GM18868 (cell line): ENCODE measurements at regions not wholly inside any gene's neighbourhood (a gene's known extent, or its start where the extent isn't known, plus 50 kb on each side); places are given as distances from the start of the nearest gene placed in this dataset.
"Not testable (repeated sequence)": the region's sequence is repeated elsewhere in the genome, so short reads cannot be mapped to it uniquely, and the experiment has no call there.

ENCODE experiments used
- ATAC-seq: cut with Tn5 transposase; IDR thresholded peaks from one replicate; pipeline ENCODE4 v1.9.1; 2021; ENCODE audit warnings: mild to moderate bottlenecking, moderate library complexity; ENCODE audit not compliant: unreplicated experiment

DNA sequence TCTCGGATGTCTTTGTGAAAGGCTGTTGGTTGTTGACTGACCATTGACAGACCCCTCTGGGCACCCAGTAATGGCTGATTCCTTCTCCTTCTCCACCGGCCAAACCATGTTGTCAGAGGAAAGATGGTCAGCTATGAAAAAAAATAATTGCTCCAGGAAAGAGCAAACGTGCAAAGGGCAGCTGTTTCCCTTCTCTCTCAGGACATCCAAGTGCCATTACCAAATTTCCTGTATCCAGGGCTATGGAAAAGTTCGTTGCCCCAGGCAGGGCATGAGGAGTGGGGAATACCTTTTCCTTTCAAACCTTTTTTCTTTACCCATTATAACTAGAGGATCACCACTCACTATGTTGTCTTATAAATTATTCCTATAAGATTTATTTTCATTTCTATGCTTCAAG, 321.5 kb upstream of the HNRNPA3 start:
- no peak for ATAC-seq

DNA sequence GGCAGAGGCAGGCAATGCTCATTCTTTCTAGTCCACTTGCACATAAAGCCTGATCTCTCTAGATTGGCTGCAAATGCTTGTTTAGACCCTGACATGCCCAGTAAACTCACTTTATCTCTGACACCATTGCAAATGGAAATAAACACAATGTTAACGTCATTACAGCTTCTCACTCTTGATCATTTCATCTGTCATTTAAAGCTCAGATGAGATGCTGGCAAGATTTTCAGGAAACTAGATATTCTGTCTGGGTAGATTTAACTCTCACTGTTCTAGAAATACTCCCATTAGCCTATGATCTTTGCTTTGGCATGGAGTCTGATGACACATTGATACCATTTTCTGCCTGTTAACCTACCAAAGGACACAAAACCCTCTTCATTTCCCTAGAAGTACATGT, 320.7 kb upstream of the HNRNPA3 start:
- ATAC-seq, result no peak

DNA sequence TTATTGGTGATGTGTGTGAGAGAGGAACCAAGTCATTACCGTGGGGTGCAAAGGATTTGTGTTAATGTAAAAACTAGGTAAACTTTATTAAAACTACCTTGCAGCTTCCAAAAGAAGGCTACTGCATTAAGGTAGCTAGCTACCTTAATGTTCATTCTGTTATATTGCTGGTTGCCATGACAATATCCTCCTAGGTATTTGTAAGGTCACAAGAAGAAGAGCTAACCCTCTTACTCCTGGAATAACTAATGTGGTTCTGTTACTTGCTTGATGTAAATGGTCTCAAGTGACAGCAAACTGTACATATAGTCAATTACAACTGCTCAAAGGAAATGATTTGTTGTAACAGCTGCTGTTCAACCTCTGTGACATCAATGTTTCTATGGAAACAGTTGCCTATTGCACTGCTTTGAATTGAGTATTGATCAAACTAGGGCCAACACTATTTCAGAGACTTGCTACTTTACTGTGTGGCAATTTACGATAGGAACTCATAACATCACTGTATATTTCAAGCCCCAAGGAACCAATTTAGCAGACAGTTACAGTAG, 319.8 kb upstream of the HNRNPA3 start:
- no peak for ATAC-seq

DNA sequence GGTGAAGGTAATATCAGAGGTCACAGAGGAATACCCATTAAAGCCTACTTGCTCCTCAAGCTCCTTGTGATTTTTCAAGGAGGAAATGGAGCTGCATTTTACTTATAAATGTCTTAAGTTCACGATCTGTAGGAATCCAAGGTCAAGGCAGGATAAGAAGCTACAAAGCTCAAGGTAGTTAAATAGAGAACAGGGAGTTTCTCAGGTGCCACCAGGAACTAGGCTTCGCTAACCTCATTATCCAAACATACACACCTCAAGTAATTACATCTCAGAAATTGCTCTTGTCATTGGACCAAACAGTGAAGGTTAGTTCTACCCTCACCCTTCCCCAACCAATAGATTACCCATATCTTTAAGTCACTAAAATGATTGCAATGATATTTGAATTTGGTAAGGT, 317.4 kb upstream of the HNRNPA3 start:
- no peak for ATAC-seq

DNA sequence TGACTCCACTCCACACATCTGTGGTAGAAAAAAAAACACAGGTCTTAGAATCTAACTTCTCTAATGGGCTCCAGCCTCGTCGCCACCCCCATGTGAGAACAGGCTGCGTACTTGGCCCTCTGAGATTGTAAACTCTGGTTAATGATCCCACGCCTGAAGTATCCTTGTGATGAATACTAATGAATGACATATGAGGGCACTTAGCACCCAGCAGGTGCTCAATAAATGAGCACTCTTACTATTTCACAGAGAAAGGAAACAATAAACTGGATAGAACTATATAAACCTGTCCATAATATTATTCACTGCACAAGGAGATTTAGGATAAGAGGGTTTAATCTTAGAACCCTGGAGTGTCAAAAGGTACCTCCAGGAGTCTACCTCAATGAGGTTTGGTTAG, 310.1 kb upstream of the HNRNPA3 start:
- no peak for ATAC-seq

DNA sequence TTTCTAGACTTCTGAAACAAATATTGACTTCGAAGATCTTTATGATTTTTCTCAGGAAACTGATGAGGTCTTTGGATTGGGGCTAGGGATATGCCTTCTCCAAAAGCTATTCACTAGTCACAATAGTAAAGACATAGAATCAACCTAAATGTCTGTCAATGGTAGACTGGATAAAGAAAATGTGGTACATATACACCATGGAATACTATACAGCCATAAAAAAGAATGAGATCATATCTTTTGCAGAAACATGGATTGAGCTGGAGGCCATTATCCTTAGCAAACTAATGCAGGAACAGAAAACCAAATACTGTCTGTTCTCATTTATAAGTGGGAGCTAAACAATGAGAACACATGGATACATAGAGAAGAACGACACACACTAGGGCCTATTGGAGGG, 308.5 kb upstream of the HNRNPA3 start:
- not testable (repeated sequence) for ATAC-seq

DNA sequence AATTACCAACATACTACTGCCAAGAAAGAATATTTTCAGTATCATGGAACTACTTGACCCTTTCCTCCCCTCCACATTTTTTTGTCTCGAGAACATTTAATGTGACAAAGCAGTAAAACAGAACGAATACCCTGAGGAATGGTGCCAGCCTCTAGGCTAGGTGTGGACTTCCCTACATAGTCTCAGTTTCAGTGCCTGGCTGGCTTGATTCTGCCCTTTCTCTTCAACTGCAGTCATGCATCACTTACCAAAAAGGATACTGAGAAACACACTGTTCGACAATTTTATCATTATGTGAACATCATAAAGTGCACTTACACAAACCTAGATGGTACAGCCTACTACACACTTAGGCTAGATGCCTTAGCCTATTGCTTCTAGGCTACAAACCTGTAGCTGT, 305.3 kb upstream of the HNRNPA3 start:
- peak; percentile 62 for ATAC-seq

DNA sequence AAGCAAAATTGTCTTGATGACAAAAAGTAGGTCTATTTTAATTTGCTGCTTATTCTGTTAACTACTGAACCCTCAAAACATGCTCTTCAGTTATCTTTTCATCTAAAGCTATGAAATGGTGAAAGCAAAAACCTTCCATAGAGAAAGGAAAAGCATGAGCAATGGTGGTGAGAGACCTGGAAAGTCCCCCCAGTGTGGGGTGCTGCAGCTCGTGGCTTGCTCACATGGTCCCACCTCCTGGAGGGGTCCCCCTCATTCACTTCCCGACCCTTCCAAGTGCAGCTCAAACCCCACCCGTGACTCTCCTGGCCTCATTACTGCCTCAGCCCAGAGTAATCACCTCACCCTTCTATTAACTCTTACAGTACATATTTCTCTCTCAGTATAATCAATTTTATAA, 301.8 kb upstream of the HNRNPA3 start:
- no peak for ATAC-seq

DNA sequence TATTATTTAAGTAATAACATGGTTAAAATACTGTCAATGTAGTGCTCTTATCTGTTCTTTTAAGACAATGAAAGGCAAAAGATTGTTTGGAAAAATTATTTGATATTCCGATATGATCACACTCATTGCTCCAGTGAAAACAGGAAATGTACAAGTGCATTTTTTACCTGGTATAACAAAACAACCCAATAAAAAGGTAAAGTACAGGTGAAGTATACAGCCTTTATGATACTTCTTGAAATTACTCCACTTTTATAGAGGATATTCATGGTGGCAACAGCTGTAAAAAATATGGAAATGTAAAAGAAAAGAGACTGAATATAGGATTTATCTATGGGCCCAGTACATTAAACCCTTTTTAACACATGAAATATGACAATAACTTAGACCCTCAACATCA, 298.6 kb upstream of the HNRNPA3 start:
- ATAC-seq, result no peak

DNA sequence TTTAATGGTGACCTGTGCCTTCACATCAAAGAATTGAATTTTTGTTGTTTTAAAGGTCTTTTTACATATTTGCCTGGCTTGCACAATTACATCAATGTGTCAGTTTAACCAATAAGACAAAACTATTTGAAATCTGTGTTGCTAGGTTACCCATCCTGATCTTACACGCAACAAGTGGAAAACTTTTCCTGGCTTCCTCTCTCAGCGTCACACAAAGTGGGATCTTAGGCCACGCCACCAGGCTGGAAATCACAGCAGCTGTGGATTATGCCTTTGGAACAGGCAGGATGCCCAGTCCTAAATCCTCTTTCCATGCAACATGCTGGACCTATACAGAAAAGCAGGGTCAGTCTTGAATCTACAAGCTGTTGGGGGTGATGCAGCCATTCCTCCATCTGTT, 298.2 kb upstream of the HNRNPA3 start:
- no peak for ATAC-seq

DNA sequence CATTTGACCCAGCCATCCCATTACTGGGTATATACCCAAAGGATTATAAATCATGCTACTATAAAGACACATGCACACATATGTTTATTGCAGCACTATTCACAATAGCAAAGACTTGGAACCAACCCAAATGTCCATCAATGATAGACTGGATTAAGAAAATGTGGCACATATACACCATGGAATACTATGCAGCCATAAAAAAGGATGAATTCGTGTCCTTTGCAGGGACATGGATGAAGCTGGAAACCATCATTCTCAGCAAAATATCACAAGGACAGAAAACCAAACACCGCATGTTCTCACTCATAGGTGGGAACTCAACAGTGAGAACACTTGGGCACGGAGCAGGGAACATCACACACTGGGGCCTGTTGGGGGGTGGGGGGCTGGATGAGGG, 290.0 kb upstream of the HNRNPA3 start:
- ATAC-seq, result not testable (repeated sequence)

DNA sequence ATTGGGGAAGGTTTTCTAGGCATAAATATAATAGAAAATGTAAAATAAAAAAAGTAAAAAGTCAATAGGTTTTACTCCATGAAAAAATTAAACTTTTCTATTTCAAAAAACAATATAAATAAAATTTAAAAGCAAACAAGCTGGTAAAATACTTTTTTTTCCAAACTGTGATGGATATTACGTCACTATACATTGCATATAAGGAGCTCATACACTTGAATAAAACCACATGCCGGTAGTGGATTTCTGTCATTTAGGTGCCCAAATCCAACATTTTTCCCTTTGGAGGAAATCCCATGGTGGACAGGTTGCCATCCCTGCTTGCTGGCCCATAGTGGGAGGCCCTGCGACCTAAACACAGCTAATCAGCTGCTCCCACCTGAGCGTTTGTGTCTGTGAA, 289.4 kb upstream of the HNRNPA3 start:
- no peak for ATAC-seq

DNA sequence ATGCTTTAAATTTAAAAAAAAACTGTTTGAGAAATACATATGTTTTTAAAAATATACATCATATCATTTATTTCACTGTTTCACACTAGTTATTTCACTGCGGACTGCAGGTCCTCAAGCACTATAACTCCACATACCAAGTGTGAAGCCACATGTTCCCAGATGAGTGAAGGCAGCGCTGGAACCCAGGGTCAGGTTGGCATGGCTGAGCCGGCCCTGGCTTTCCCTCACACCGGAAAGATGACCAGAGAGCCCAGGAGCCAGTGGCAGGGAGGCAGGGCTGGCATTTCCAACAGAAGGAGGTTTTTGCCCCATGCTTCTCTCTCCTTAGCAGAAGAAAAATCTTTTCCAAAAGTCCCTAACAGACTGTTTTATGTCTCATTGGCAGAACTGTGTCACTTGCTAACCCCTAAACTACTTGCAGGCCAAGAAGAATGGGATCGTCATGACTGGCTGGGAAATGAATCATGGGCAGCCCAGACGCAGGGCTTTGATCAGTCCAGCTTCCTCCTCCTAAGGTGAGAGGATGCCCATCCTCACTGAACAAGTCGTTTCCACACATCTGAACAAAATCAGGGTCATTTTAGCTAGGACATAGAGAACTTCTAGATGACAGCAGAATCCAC, 287.6 kb upstream of the HNRNPA3 start:
- ATAC-seq, result no peak

DNA sequence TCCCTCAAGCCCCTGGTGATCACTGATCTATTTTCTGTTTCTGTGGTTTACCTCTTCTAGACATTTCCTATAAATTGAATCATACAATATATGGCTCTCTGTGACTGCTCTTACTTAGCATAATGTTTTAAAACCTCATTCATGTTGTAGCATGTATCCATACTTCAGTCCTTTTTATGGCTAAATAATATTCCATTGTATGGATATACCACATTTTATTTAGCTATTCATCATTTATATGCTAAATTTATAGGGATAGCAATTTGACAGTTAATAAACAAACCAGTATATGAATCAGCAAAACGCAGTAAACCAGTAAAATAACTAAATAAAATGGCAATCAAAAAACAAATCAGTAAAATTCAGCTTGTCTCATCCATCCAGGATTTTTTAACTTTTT, 286.1 kb upstream of the HNRNPA3 start:
- no peak for ATAC-seq

DNA sequence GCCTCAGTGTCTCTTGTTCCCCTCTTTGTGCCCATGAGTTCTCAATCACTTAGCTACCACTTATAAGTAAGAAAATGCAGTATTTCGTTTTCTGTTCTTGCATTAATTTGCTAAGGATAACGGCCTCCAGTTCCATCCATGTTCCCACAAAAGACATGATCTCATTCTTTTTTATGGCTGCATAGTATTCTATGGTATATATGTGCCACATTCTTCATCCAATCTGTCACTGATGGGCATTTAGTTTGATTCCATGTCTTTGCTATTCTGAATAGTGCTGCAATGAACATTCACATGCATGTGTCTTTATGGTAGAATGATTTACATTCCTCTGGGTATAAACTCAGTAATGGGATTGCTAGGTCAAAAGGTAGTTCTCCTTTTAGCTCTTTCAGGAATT, 283.2 kb upstream of the HNRNPA3 start:
- ATAC-seq, result not testable (repeated sequence)

DNA sequence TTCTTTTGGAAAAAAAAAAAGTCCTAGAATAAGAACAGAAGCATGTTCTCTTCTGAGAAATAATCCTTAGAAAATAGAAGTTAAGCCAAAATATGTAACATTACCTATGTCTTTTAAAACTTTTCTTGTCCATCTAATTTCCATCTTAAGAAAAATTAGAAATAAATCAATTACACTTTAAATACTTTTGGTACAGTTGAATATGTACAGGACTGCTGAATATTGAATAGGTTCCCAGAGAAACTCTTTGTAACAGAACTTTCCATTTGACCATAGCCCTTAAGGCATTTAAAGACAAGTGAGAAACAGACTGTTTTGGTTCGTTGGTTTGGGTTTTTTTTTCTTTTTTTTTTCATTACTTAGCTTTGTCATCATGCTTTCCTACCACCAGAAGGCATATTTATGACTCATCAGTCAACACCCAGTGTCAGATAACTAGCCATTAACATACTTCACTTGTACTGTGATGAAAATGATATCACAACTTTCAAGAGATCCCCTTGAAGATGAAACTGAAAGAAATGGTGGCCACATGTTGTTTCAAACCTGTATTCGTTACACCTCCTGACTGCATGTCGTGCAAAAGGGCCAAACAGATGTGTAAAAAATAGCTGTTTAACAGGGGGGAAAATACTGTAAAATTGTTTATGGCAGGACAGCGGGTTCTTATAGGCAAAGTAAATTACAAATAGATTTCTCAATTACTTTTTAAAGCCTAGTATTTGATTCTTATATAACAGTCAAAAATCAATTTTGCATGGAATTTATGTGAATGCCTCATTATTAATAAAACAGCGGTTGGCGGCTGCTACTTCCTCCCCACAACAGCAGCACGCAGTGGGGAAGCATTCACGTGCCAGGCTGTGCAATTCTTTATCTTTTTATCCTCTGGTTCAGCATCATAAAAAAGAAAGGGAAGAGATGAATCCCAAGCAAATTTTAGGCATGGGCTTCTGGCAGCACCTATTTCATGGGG, 280.7 kb upstream of the HNRNPA3 start:
- ATAC-seq, result peak; percentile 96

DNA sequence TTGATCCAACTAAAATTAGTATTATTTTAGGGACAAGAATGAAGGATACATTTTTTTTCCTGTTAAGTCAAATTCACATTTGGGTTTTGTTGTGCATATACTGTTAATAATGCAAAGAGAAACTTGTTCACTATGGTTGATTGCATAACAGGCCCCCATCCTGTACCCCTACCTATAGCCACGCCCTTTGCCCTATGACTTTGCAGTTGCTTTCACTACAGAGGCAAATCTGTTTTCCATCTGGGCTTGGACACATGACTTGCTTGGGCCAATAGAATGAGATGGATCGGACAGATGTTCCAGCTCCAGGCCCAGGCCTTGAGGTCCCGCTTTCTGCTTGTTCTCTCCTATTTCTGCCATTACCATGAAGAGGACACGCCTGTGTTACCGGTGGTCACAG, 278.5 kb upstream of the HNRNPA3 start:
- ATAC-seq, result no peak

DNA sequence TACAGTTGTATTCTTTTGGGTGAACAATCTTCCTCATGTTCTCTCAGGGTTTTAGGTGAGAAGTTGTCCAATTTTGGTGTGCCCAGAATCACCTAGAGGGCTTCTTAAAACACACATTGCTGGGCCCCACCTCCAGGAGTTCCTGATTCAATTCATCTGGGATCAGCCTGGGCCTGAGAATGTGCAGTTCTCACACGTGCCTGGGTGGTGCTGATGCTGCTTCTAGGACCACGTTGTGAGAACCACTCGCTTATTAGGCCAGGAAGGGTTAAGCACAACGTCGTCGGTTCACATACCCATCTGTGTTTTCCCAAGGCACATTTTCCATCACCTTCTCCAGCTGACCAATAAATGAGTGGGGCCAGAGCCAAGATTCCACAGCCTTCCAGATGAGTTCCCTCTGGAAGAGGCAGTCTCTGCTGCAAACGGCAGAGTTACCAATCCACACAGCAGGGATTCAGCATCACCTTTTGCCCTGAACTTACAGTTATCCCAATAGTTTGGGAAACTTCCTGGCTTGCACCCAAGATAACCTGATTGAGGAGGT, 277.7 kb upstream of the HNRNPA3 start:
- no peak for ATAC-seq

DNA sequence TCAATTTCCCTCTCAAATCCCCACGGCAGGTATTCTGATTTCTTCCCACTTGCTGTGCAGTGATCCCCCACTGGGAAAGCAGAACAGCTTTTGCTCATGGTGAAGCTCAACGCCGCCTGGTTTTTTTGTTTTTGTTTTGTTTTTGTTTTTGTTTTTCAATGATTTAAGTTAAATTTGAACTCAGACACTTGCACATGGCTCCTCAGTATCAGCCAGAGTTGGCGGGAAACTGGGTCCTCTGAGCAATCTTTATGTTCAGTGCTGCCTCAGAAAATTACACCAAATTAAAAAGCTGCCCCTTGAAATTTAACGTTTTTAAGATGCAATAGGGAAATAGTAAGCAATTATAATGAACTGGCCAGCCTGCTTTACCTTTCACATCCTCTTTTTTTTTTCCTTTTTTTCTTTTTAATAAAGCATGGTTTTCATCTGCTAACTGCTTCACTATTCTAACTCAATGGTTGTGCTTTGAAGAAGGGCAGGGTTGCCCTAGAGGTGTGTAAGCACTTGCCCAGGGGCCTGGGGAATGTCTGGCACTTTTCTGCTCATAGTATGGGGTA, 277.0 kb upstream of the HNRNPA3 start:
- no peak for ATAC-seq

DNA sequence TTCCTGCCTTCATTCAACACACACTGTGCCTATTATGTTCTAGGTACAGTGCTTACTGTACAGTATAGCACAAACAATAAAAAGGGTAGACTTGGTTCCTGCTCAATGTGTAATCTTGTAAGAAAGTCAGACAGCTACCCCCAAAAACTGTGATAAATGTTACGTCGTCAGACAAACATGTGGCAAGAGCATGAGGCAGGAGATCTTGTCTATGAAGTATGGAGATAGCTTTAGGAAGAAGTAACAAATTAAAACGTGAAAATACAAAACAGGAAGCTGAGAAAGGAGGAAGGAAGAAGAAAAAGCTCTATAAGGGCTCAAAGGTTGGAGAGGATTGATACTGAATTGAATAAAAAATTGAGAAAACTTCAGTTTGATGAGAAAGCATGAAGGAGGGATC, 276.2 kb upstream of the HNRNPA3 start:
- ATAC-seq, result no peak

DNA sequence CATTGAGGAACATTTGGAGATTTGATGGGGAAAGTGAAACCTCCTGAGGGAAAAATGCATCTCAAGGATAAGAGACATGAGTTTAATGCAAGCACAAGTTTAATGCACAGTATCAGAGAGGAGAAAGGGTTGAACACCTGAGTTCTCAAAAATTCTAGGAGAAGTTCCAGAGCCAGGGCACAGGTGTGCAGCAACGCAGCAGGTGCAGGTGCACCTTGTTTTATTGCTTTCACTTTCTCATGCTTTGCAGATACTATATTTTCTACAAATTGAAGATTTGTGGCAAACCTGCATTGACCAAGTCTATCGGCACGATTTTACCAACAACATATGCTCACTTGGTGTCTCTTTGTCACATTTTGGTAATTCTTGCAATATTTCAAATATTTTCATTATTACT, 267.6 kb upstream of the HNRNPA3 start:
- ATAC-seq, result no peak
